ENCODE measurements at regions not wholly inside any gene's neighbourhood (a gene's known extent, or its start where the extent isn't known, plus 50 kb on each side); places are given as distances from the start of the nearest gene placed in this dataset.
"Not testable (repeated sequence)": the region's sequence is repeated elsewhere in the genome, so short reads cannot be mapped to it uniquely, and the experiment has no call there.

- not testable (repeated sequence) for DNase-seq (ENCODE audit: low read depth in 2 of 2)
These were observed 210.7 kb downstream of the POTED start for GRCh38 chr21:13820286-13820685.

GRCh38 chr21:13812191-13812590 lies 202.6 kb downstream of the POTED start:
- DNase-seq (ENCODE audit: low read depth in 2 of 2): not testable (repeated sequence)

GRCh38 chr21:13810559-13810958 lies 201.0 kb downstream of the POTED start:
- DNase-seq (ENCODE audit: low read depth in 2 of 2): not testable (repeated sequence)

GRCh38 chr21:13806444-13806843 lies 196.9 kb downstream of the POTED start:
- DNase-seq (ENCODE audit: low read depth in 2 of 2): not testable (repeated sequence)

GRCh38 chr21:13802757-13803156 lies 193.2 kb downstream of the POTED start:
- not testable (repeated sequence) for DNase-seq (ENCODE audit: low read depth in 2 of 2)
